Breast epithelium (tissue), 3 donors: ENCODE measurements at regions not wholly inside any gene's neighbourhood (a gene's known extent, or its start where the extent isn't known, plus 50 kb on each side); places are given as distances from the start of the nearest gene placed in this dataset.

ENCODE experiments used
- CTCF ChIP-seq, 3 donors: fragments of 450-650 bp; IDR thresholded peaks; one replicate each; pipeline ENCODE4 v1.5.1; 2016 to 2017; ENCODE audit warnings: antibody characterized with exemption in 3 of 3, mild to moderate bottlenecking in 3 of 3, moderate library complexity in 3 of 3
- POLR2A ChIP-seq: fragments of 450-650 bp; IDR thresholded peaks from one replicate; pipeline ENCODE4 v1.6.1; 2016; ENCODE audit warnings: antibody characterized with exemption, mild to moderate bottlenecking, moderate library complexity
- POLR2AphosphoS5 ChIP-seq, 3 donors: sonication (generic); formaldehyde crosslinking; IDR thresholded peaks; one replicate each; pipeline ENCODE4 v1.6.1; 2017; ENCODE audit warnings: antibody characterized with exemption in 3 of 3

- TF ChIP-seq CTCF (IDR thresholded peaks at IDR 0.05) (no peak), POLR2AphosphoS5 (IDR thresholded peaks at IDR 0.05) (no peak), POLR2A (no peak)
Observed at GRCh38 chr14:51568366-51568765, 83.3 kb upstream of the FRMD6 start.
